ENCODE measurements at regions not wholly inside any gene's neighbourhood (a gene's known extent, or its start where the extent isn't known, plus 50 kb on each side); places are given as distances from the start of the nearest gene placed in this dataset.

GRCh38 chr2:194567661-194568017 is 1089.4 kb upstream of the SLC39A10 start:
- Histone ChIP-seq H2AFZ (ENCODE audit: low read length) (no peak overlapping the region), H3F3A (ENCODE audit: low read length, unreplicated experiment) (no peaks in the 10 kb centered on the region), H3K4me1 (ENCODE audit: insufficient read depth, low read length) (no peaks in the 10 kb centered on the region), H3K9me3 (ENCODE audit: low read length) (no peaks in the 10 kb centered on the region), H3K9ac (ENCODE audit: low read length) (no peak overlapping the region), H3K79me2 (ENCODE audit: low read length) (no peaks in the 10 kb centered on the region), H3K4me2 (ENCODE audit: low read length) (no peak overlapping the region), H3K9me2 (replicated peaks; ENCODE audit: low read length) (no peaks in the 10 kb centered on the region), H3K27me3 (ENCODE audit: low read length) (no peaks in the 10 kb centered on the region), H3K36me3 (ENCODE audit: low read depth, low read length) (no peaks in the 10 kb centered on the region), H3K27ac (ENCODE audit: low read length) (no peak overlapping the region), H4K20me1 (ENCODE audit: low read length) (no peaks in the 10 kb centered on the region), H3K4me3 (ENCODE audit: low read length) (no peak overlapping the region)
- ChIA-PET POLR2A (ENCODE audit: unreplicated experiment) (no interaction called here), CTCF (no interaction called here)
- intact Hi-C loops (cut with micrococcal nuclease): no loop called here
- TF ChIP-seq CTCF (conservative IDR thresholded peaks at IDR 0.05; ENCODE audit: low read depth, low read length): no peak
- TF ChIP-seq EZH2phosphoT487 (IDR thresholded peaks at IDR 0.05; ENCODE audit: borderline replicate concordance, low read length): no peak
- TF ChIP-seq EZH2 (IDR thresholded peaks at IDR 0.05; ENCODE audit: low read length, unreplicated experiment): no peak
- DNase-seq: no peak
- no TSS peak for BruUV-seq (replicated peaks)
- ATAC-seq: no peak

- no TSS peak for BruUV-seq (replicated peaks)
- CTCF ChIA-PET: no interaction called here
- intact Hi-C loops (cut with micrococcal nuclease): no loop called here
These were observed 1089.9 kb upstream of the SLC39A10 start for GRCh38 chr2:194566907-194567660.

More at GRCh38 chr2:194566907-194567660, 1089.9 kb upstream of the SLC39A10 start:
- Histone ChIP-seq H2AFZ (ENCODE audit: low read length) (no peak overlapping the region), H3K4me3 (ENCODE audit: low read length) (no peak overlapping the region), H3K27ac (ENCODE audit: low read length) (no peak overlapping the region), H3K9me2 (replicated peaks; ENCODE audit: low read length) (no peaks in the 10 kb centered on the region), H3K36me3 (ENCODE audit: low read depth, low read length) (no peaks in the 10 kb centered on the region), H4K20me1 (ENCODE audit: low read length) (no peaks in the 10 kb centered on the region), H3K9ac (ENCODE audit: low read length) (no peak overlapping the region), H3F3A (ENCODE audit: low read length, unreplicated experiment) (no peaks in the 10 kb centered on the region), H3K4me1 (ENCODE audit: insufficient read depth, low read length) (no peaks in the 10 kb centered on the region), H3K27me3 (ENCODE audit: low read length) (no peaks in the 10 kb centered on the region), H3K79me2 (ENCODE audit: low read length) (no peaks in the 10 kb centered on the region), H3K9me3 (ENCODE audit: low read length) (no peaks in the 10 kb centered on the region), H3K4me2 (ENCODE audit: low read length) (no peak overlapping the region)
- no peak for ATAC-seq
- no peak for DNase-seq
- POLR2A ChIA-PET (ENCODE audit: unreplicated experiment): no interaction called here
- TF ChIP-seq EZH2 (IDR thresholded peaks at IDR 0.05; ENCODE audit: low read length, unreplicated experiment) (no peak), CTCF (conservative IDR thresholded peaks at IDR 0.05; ENCODE audit: low read depth, low read length) (no peak), EZH2phosphoT487 (IDR thresholded peaks at IDR 0.05; ENCODE audit: borderline replicate concordance, low read length) (no peak)
